Osteocyte (in vitro differentiated cells): ENCODE measurements at regions not wholly inside any gene's neighbourhood (a gene's known extent, or its start where the extent isn't known, plus 50 kb on each side); places are given as distances from the start of the nearest gene placed in this dataset.

ENCODE experiments used
- DNase-seq: peaks from one replicate; pipeline ENCODE4 v3.0.0; 2021; ENCODE audit warnings: mixed read lengths; ENCODE audit not compliant: unreplicated experiment; ENCODE audit errors: extremely low spot score
- H3K27ac Mint-ChIP-seq: one replicate; pipeline ENCODE4 v1.8.0; 2021; ENCODE audit warnings: mild to moderate bottlenecking, mixed read lengths; ENCODE audit not compliant: unreplicated experiment
- H3K27me3 Mint-ChIP-seq: one replicate; pipeline ENCODE4 v1.8.0; 2021; ENCODE audit warnings: mixed read lengths; ENCODE audit not compliant: unreplicated experiment
- H3K36me3 Mint-ChIP-seq: one replicate; pipeline ENCODE4 v1.8.0; 2021; ENCODE audit warnings: mixed read lengths; ENCODE audit not compliant: unreplicated experiment
- H3K4me1 Mint-ChIP-seq: one replicate; pipeline ENCODE4 v1.8.0; 2021; ENCODE audit warnings: mixed read lengths; ENCODE audit not compliant: unreplicated experiment
- H3K4me3 Mint-ChIP-seq: one replicate; pipeline ENCODE4 v1.8.0; 2021; ENCODE audit warnings: mild to moderate bottlenecking, moderate library complexity, mixed read lengths; ENCODE audit not compliant: unreplicated experiment
- H3K9me3 Mint-ChIP-seq: one replicate; pipeline ENCODE4 v1.8.0; 2021; ENCODE audit warnings: mixed read lengths; ENCODE audit not compliant: unreplicated experiment
- TF ChIP-seq, protein P1 (sequence below): fragments of 200-600 bp; sonication (generic); IDR thresholded peaks from 2 replicates; pipeline ENCODE4 v1.5.0; 2021; ENCODE audit warnings: antibody characterized with exemption, mild to moderate bottlenecking, moderate library complexity

- H3K4me3 Mint-ChIP-seq: no peak overlapping the region
These were observed 123.7 kb upstream of the MCTP2 start for GRCh38 chr15:94107652-94108051.

DNA sequence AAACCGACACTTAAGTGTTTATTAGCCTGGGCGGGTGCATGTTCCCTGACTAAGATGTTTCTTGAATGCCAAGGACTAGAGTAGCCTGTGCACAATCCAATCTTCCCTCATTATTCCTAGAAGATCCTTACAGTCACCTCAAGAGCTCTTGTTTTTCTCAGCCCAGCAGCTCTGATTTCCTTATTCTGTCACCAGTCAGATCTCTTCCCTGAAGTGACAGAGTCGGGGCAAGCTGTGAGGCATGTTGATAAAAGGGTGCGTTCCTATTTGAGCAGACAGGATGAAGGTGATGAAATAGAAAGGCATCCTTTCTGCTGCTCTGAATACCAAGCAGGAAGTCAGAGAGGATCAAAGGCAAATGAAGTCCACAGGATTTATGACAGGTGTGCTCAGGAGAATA is 125.6 kb upstream of the MCTP2 start:
- Mint-ChIP-seq H3K4me3 (no peak overlapping the region), H3K27ac (no peak overlapping the region), H3K4me1 (peaks cover 2% of the 10 kb centered on the region), H3K9me3 (no peaks in the 10 kb centered on the region), H3K27me3 (peaks cover 55% of the 10 kb centered on the region), H3K36me3 (no peaks in the 10 kb centered on the region)
- no peak for DNase-seq
- TF ChIP-seq, protein P1, sequence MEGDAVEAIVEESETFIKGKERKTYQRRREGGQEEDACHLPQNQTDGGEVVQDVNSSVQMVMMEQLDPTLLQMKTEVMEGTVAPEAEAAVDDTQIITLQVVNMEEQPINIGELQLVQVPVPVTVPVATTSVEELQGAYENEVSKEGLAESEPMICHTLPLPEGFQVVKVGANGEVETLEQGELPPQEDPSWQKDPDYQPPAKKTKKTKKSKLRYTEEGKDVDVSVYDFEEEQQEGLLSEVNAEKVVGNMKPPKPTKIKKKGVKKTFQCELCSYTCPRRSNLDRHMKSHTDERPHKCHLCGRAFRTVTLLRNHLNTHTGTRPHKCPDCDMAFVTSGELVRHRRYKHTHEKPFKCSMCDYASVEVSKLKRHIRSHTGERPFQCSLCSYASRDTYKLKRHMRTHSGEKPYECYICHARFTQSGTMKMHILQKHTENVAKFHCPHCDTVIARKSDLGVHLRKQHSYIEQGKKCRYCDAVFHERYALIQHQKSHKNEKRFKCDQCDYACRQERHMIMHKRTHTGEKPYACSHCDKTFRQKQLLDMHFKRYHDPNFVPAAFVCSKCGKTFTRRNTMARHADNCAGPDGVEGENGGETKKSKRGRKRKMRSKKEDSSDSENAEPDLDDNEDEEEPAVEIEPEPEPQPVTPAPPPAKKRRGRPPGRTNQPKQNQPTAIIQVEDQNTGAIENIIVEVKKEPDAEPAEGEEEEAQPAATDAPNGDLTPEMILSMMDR: no peak

More at GRCh38 chr15:94107652-94108051, 123.7 kb upstream of the MCTP2 start:
- DNase-seq: no peak
- TF ChIP-seq, protein P1: no peak
- peaks cover 57% of the 10 kb centered on the region for H3K27me3 Mint-ChIP-seq
- no peak overlapping the region for H3K27ac Mint-ChIP-seq
- no peaks in the 10 kb centered on the region for H3K9me3 Mint-ChIP-seq
- H3K36me3 Mint-ChIP-seq: no peaks in the 10 kb centered on the region
- H3K4me1 Mint-ChIP-seq: peaks cover 5% of the 10 kb centered on the region

GRCh38 chr15:94100863-94101262 is 130.5 kb upstream of the MCTP2 start:
- no peak for DNase-seq
- Mint-ChIP-seq H3K27ac (no peak overlapping the region), H3K4me3 (no peak overlapping the region), H3K4me1 (no peaks in the 10 kb centered on the region), H3K9me3 (no peaks in the 10 kb centered on the region), H3K27me3 (peaks cover 26% of the 10 kb centered on the region), H3K36me3 (no peaks in the 10 kb centered on the region)
- TF ChIP-seq, protein P1: no peak

DNA sequence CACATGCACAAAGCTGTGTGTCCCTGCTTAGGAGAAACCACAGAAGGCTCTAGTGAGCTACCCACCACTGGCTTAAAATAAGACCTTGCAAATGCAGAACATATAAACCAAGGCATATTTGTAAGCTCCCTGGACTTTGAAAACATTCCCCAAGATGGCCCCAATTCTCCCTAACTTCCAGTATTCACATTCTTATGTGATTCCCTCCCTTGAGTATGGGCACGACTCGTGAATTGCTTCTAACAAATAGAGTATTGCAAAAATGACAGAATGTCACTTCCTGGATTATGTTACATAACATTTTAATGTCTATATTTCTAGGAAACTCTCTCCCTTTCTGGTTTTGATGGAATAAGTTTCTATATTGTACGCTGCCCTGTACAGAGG is 131.8 kb upstream of the MCTP2 start:
- no peaks in the 10 kb centered on the region for H3K4me1 Mint-ChIP-seq
- no peaks in the 10 kb centered on the region for H3K9me3 Mint-ChIP-seq
- H3K27me3 Mint-ChIP-seq: peaks cover 21% of the 10 kb centered on the region
- TF ChIP-seq, protein P1: no peak
- DNase-seq: no peak
- no peak overlapping the region for H3K4me3 Mint-ChIP-seq
- no peak overlapping the region for H3K27ac Mint-ChIP-seq
- no peaks in the 10 kb centered on the region for H3K36me3 Mint-ChIP-seq

- DNase-seq: no peak
- Mint-ChIP-seq H3K4me3 (no peak overlapping the region), H3K4me1 (no peaks in the 10 kb centered on the region), H3K36me3 (no peaks in the 10 kb centered on the region), H3K27ac (no peak overlapping the region), H3K27me3 (peaks cover 17% of the 10 kb centered on the region), H3K9me3 (no peaks in the 10 kb centered on the region)
- TF ChIP-seq, protein P1: no peak
These were observed 132.3 kb upstream of the MCTP2 start for GRCh38 chr15:94098921-94099573.
